ENCODE measurements at regions not wholly inside any gene's neighbourhood (a gene's known extent, or its start where the extent isn't known, plus 50 kb on each side); places are given as distances from the start of the nearest gene placed in this dataset.
A peak's percentile ranks its signal among the peaks of the same experiment; 100 is the strongest.

DNA sequence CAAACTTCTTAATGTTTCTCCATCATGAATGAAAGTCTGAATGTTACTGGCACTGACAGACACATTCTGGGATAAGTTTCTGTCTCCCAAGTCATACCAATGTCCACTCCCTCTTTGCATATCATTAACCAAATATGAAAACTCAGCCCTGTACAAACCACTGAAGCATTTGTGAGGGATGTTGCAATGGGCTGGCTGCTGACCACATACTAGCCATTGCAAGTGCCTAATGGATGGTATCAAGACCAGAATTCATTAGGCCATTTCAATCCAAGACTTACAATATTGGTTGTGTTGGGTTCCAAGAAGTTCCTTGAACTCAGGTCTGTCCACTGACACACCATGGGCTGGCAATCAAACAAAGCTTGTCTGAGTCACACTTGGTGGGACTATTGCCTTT, 73.8 kb downstream of the CBLN2 start:
- no peak overlapping the region for H3K4me3 ChIP-seq (ENCODE audit: low read depth, low read length)
- TF ChIP-seq, protein P1, sequence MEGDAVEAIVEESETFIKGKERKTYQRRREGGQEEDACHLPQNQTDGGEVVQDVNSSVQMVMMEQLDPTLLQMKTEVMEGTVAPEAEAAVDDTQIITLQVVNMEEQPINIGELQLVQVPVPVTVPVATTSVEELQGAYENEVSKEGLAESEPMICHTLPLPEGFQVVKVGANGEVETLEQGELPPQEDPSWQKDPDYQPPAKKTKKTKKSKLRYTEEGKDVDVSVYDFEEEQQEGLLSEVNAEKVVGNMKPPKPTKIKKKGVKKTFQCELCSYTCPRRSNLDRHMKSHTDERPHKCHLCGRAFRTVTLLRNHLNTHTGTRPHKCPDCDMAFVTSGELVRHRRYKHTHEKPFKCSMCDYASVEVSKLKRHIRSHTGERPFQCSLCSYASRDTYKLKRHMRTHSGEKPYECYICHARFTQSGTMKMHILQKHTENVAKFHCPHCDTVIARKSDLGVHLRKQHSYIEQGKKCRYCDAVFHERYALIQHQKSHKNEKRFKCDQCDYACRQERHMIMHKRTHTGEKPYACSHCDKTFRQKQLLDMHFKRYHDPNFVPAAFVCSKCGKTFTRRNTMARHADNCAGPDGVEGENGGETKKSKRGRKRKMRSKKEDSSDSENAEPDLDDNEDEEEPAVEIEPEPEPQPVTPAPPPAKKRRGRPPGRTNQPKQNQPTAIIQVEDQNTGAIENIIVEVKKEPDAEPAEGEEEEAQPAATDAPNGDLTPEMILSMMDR (conservative IDR thresholded peaks at IDR 0.05; ENCODE audit: low read depth, low read length), result no peak
- DNase-seq (ENCODE audit: low read depth), result peak; percentile 20

DNA sequence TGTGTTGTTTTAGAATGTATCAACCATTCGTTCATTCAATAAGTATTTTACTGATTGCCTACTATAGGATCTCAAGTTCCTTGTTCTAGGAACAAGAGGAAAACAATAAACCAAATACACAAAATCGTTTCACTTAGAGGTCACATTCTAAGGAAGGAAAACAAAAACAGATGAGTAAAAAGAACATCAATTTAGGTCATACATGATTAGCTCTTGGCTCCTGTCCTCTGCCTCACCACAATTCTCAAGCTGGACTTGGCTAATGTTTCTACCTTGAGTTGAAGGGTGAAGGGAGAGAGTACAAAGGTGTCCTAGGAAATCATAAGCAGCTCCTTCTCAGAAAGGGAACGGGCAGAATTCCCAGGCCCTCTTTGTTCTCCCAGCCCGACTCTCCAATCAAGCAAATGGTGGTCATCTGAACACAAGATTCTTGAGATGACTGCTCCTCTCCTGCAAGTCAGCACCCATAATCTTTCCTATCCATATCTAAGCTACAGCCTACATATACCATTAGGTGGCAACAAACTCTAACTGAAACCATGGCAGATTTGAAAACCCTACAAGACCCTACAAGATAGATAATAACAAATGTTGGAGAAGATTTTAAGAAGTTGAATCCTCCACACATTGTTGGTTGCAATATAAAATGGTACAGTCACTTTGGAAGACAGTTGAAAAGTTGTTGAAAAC, 76.0 kb downstream of the CBLN2 start:
- TF ChIP-seq, protein P1 (conservative IDR thresholded peaks at IDR 0.05; ENCODE audit: low read depth, low read length), result no peak
- DNase-seq (ENCODE audit: low read depth), result peak; percentile 4
- H3K4me3 ChIP-seq (ENCODE audit: low read depth, low read length), result no peak overlapping the region

DNA sequence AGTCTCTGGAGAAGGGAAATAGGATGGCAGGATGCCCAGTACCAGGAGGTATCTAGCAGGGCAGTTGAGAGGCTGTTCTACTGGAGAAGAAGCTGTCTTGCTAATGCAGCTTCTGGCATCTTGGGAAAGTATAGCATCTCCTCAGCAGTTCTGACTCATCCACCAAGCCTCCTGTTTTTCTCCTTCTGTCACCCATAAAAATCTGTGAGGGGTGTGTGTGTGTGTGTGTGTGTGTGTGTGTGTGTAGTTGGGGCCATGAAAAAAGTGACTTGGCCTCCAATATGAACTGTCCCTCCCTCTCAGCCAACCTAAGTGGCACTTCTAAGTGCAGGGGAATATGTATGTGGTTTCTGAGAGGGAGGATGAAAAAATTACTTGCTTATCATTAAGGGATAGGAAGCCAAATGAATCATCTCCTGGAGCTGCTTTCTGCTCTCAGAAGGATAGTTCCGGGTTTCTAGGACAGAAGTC, 83.9 kb downstream of the CBLN2 start:
- peak; percentile 79 for DNase-seq (ENCODE audit: low read depth)
- TF ChIP-seq, protein P1 (conservative IDR thresholded peaks at IDR 0.05; ENCODE audit: low read depth, low read length), result no peak
- H3K4me3 ChIP-seq (ENCODE audit: low read depth, low read length), result no peak overlapping the region

DNA sequence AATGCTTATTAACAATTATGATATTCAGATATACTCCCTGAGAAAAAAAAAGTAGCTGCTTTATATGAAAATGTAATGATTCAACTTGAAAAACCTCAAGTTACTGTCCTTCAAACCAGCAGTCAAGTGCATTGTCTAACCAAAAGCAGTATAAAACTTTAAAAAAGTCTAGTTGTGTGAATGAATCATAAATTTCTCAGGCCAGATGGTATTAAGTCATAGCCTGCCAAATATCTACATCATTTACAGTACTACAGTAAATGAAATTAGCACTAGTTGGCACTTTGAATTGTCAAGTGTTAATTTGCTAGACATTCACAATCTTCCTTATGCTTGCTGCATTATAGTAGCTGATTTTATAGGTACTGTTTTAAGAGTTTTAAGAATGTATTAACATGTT, 85.9 kb downstream of the CBLN2 start:
- TF ChIP-seq, protein P1 (conservative IDR thresholded peaks at IDR 0.05; ENCODE audit: low read depth, low read length), result no peak
- peak; percentile 11 for DNase-seq (ENCODE audit: low read depth)
- H3K4me3 ChIP-seq (ENCODE audit: low read depth, low read length), result no peak overlapping the region

DNA sequence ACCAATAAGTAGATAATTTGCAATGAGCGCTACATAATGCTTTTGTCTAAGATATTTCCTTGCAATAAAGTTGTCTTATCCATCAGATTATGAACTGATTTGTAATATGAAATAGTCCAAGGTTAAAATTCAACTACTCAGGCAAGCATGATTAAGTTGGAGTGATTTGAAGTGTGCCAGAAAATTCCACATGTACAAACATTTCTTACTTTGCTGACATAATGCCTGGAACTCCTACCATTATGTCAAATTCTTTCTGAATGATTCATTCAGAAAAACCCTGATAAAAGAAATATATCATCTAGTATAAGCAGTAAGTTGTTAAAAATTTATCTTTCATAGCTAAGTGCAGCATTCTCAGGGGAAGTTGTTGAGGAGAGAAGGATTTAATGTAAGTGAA, 87.3 kb downstream of the CBLN2 start:
- TF ChIP-seq, protein P1 (conservative IDR thresholded peaks at IDR 0.05; ENCODE audit: low read depth, low read length), result no peak
- peak; percentile 76 for DNase-seq (ENCODE audit: low read depth)
- H3K4me3 ChIP-seq (ENCODE audit: low read depth, low read length), result no peak overlapping the region

DNA sequence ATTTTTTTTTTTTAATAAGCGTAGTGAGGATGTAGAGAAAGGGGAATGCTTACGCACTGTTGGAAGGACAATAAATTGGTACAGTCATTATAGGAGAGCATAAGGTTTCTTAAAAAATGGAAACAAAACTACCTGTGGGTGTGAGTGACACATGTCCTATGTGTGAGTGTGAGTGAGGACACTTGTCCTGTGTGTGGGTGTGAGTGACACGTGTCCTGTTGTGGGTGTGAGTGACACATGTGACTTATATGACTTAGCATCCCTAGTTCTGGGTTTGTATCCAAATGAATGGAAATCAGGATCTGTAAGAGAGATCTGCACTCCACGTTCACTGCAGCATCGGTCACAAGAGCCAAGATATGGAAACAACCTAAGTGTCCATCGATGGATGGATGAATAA, 91.8 kb downstream of the CBLN2 start:
- no peak overlapping the region for H3K4me3 ChIP-seq (ENCODE audit: low read depth, low read length)
- TF ChIP-seq, protein P1 (conservative IDR thresholded peaks at IDR 0.05; ENCODE audit: low read depth, low read length), result no peak
- DNase-seq (ENCODE audit: low read depth), result no peak

DNA sequence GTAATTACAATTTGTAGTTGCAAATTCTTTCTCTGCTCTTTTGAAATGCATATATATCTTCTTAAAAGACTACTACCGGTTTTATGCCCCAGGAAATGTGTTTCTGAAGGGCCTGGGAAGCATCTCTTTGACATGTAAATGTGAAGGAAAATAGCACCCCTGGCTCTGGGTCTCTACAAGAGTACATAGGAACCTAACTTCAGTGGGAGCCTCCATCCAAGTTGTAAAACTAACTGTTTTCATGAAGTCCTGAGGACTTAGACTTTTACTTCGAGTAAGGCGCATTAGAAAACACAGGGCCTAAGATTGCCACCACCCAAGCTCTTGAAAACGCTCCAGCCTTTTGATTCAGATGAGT, 99.4 kb downstream of the CBLN2 start:
- DNase-seq (ENCODE audit: low read depth), result no peak
- TF ChIP-seq, protein P1 (conservative IDR thresholded peaks at IDR 0.05; ENCODE audit: low read depth, low read length), result no peak

More for the DNA sequence above, 99.4 kb downstream of the CBLN2 start:
- H3K4me3 ChIP-seq (ENCODE audit: low read depth, low read length), result no peak overlapping the region

Data from choroid plexus epithelial cell (primary cell).